PC-3 (cell line): ENCODE measurements at regions not wholly inside any gene's neighbourhood (a gene's known extent, or its start where the extent isn't known, plus 50 kb on each side); places are given as distances from the start of the nearest gene placed in this dataset.

Experiments
- ATAC-seq: fragments of 200-7000 bp; cut with Tn5 transposase; 2 replicates; pipeline ENCODE4 v1.9.1; 2020; ENCODE audit warnings: mild to moderate bottlenecking, moderate library complexity
- BruUV-seq: library from RNA; stranded (reverse); fragments of 400-500 nt; replicated peaks from 2 replicates; lab custom pipeline; 2021; lab: Mats Ljungman, UMichigan
- CTCF ChIA-PET: fragments of 300-600 bp; sonication (Branson Sonifier 250); formaldehyde crosslinking; loops from one replicate; lab custom pipeline; 2022; ENCODE audit warnings: antibody characterized with exemption; lab: Charles Lee
- POLR2A ChIA-PET: fragments of 300-600 bp; sonication (Branson Sonifier 250); formaldehyde crosslinking; loops from one replicate; lab custom pipeline; 2022; ENCODE audit warnings: antibody characterized with exemption; ENCODE audit not compliant: unreplicated experiment; lab: Charles Lee
- DNase-seq: peaks from one replicate; pipeline ENCODE4 v3.0.0-alpha.2; 2015
- H2AFZ ChIP-seq: fragments of 300-600 bp; sonication (generic); 2 replicates; pipeline ENCODE4 v1.6.0; 2016; ENCODE audit warnings: antibody characterized with exemption, low read length
- H3F3A ChIP-seq: fragments of 300-600 bp; sonication (generic); one replicate; pipeline ENCODE4 v1.6.0; 2017; ENCODE audit warnings: antibody characterized with exemption, low read length, control low read depth, mild to moderate bottlenecking; ENCODE audit not compliant: unreplicated experiment
- H3K27ac ChIP-seq: fragments of 300-600 bp; sonication (generic); 2 replicates; pipeline ENCODE4 v1.5.1; 2016; ENCODE audit warnings: mild to moderate bottlenecking, low read length
- H3K27me3 ChIP-seq: fragments of 300-600 bp; sonication (generic); 2 replicates; pipeline ENCODE4 v1.6.1; 2016; ENCODE audit warnings: low read length, mixed read lengths
- H3K36me3 ChIP-seq: fragments of 300-600 bp; sonication (generic); 2 replicates; pipeline ENCODE4 v1.6.1; 2016; ENCODE audit warnings: low read depth, mixed run types, low read length, mixed read lengths
- H3K4me1 ChIP-seq: fragments of 300-600 bp; sonication (generic); 2 replicates; pipeline ENCODE4 v1.5.1; 2016; ENCODE audit warnings: low read length; ENCODE audit not compliant: insufficient read depth
- H3K4me2 ChIP-seq: fragments of 300-600 bp; sonication (generic); 2 replicates; pipeline ENCODE4 v1.6.0; 2016; ENCODE audit warnings: low read length
- H3K4me3 ChIP-seq: fragments of 300-600 bp; sonication (generic); 2 replicates; pipeline ENCODE4 v1.5.1; 2016; ENCODE audit warnings: mild to moderate bottlenecking, low read length, mixed read lengths
- H3K79me2 ChIP-seq: fragments of 300-600 bp; sonication (generic); 2 replicates; pipeline ENCODE4 v1.6.1; 2017; ENCODE audit warnings: low read length, mixed read lengths
- H3K9ac ChIP-seq: fragments of 300-600 bp; sonication (generic); 2 replicates; pipeline ENCODE4 v1.6.0; 2016; ENCODE audit warnings: mild to moderate bottlenecking, low read length
- H3K9me2 ChIP-seq: fragments of 300-600 bp; sonication (generic); replicated peaks from 2 replicates; pipeline ENCODE4 v1.6.1; 2016; ENCODE audit warnings: mixed run types, low read length, mixed read lengths
- H3K9me3 ChIP-seq: fragments of 300-600 bp; sonication (generic); 2 replicates; pipeline ENCODE4 v1.6.1; 2016; ENCODE audit warnings: low read length, mixed read lengths
- H4K20me1 ChIP-seq: fragments of 300-600 bp; sonication (generic); 2 replicates; pipeline ENCODE4 v1.6.1; 2016; ENCODE audit warnings: low read length, mixed read lengths
- CTCF ChIP-seq: fragments of 300-600 bp; sonication (generic); conservative IDR thresholded peaks from 2 replicates; pipeline ENCODE4 v1.5.1; 2017; ENCODE audit warnings: antibody characterized with exemption, low read depth, mild to moderate bottlenecking, low read length
- EZH2 ChIP-seq: fragments of 300-600 bp; sonication (generic); IDR thresholded peaks from one replicate; pipeline ENCODE4 v1.6.1; 2017; ENCODE audit warnings: antibody characterized with exemption, mild to moderate bottlenecking, low read length; ENCODE audit not compliant: unreplicated experiment
- EZH2phosphoT487 ChIP-seq: fragments of 300-600 bp; sonication (generic); IDR thresholded peaks from 2 replicates; pipeline ENCODE4 v1.6.1; 2018; ENCODE audit warnings: mild to moderate bottlenecking, antibody characterized with exemption, low read length, borderline replicate concordance
- intact Hi-C: fragments of 100-400 bp; cut with micrococcal nuclease; formaldehyde crosslinking; loops from 2 replicates; pipeline ENCODE4 v1.9.0; 2023

- intact Hi-C loops: no loop called here
- H2AFZ ChIP-seq: no peak overlapping the region
- CTCF ChIA-PET: no interaction called here
Measured at GRCh38 chr7:119925581-119926289, 347.2 kb upstream of the KCND2 start.

GRCh38 chr7:119929891-119930290, 343.1 kb upstream of the KCND2 start:
- Histone ChIP-seq H4K20me1 (no peaks in the 10 kb centered on the region), H3K36me3 (no peaks in the 10 kb centered on the region), H3K27ac (no peak overlapping the region), H3K4me2 (no peak overlapping the region), H3F3A (no peaks in the 10 kb centered on the region), H2AFZ (no peak overlapping the region), H3K9me2 (no peaks in the 10 kb centered on the region), H3K4me1 (no peaks in the 10 kb centered on the region), H3K4me3 (no peak overlapping the region), H3K9me3 (no peaks in the 10 kb centered on the region), H3K27me3 (no peaks in the 10 kb centered on the region), H3K79me2 (no peaks in the 10 kb centered on the region), H3K9ac (no peak overlapping the region)
- intact Hi-C loops: no loop called here
- BruUV-seq: no TSS peak
- no peak for DNase-seq
- ATAC-seq: no peak
- CTCF ChIA-PET: no interaction called here
- POLR2A ChIA-PET: no interaction called here
- no peak for TF ChIP-seq CTCF
- no peak for TF ChIP-seq EZH2phosphoT487

More at GRCh38 chr7:119925581-119926289, 347.2 kb upstream of the KCND2 start:
- Histone ChIP-seq H3K4me3 (no peak overlapping the region), H3K79me2 (no peaks in the 10 kb centered on the region), H3K9me2 (no peaks in the 10 kb centered on the region), H3K4me1 (no peaks in the 10 kb centered on the region), H4K20me1 (no peaks in the 10 kb centered on the region), H3K4me2 (no peak overlapping the region), H3K27ac (no peak overlapping the region), H3F3A (no peaks in the 10 kb centered on the region), H3K9ac (no peak overlapping the region), H3K9me3 (no peaks in the 10 kb centered on the region), H3K36me3 (no peaks in the 10 kb centered on the region), H3K27me3 (no peaks in the 10 kb centered on the region)
- ATAC-seq (no peak), DNase-seq (no peak)
- TF ChIP-seq CTCF (no peak), EZH2 (no peak), EZH2phosphoT487 (no peak)
- POLR2A ChIA-PET: no interaction called here
- BruUV-seq: no TSS peak

GRCh38 chr7:119931230-119931824, 341.6 kb upstream of the KCND2 start:
- ChIA-PET CTCF (no interaction called here), POLR2A (interaction anchor here (0.6 kb wide), 1 partner anchor 437 kb away, joined by 3 read pairs; no protein-coding TSS in a partner anchor)
- no peak for ATAC-seq
- Histone ChIP-seq H3K4me1 (no peaks in the 10 kb centered on the region), H3K27ac (no peak overlapping the region), H3F3A (no peaks in the 10 kb centered on the region), H3K27me3 (no peaks in the 10 kb centered on the region), H2AFZ (no peak overlapping the region), H3K9me3 (no peaks in the 10 kb centered on the region), H3K4me3 (no peak overlapping the region), H3K79me2 (no peaks in the 10 kb centered on the region), H4K20me1 (no peaks in the 10 kb centered on the region), H3K4me2 (no peak overlapping the region), H3K9me2 (no peaks in the 10 kb centered on the region), H3K9ac (no peak overlapping the region), H3K36me3 (no peaks in the 10 kb centered on the region)
- no TSS peak for BruUV-seq
- DNase-seq: no peak
- intact Hi-C loops: no loop called here
- no peak for TF ChIP-seq EZH2phosphoT487
- TF ChIP-seq CTCF: no peak
